ENCODE measurements at regions not wholly inside any gene's neighbourhood (a gene's known extent, or its start where the extent isn't known, plus 50 kb on each side); places are given as distances from the start of the nearest gene placed in this dataset.

- 74% methylated on average over 5 of the region's 5 CpGs for WGBS
- no peak overlapping the region for H3K27ac ChIP-seq (ENCODE audit: low read depth in 1 of 2, low read length in 2 of 2)
- TF ChIP-seq FOXA1 (IDR thresholded peaks at IDR 0.05) = no peak
- no peak for TF ChIP-seq JUND (IDR thresholded peaks at IDR 0.05)
- TF ChIP-seq ZBTB33 (IDR thresholded peaks at IDR 0.05) = no peak
- TF ChIP-seq CTCF (IDR thresholded peaks at IDR 0.05; ENCODE audit: low read depth, low read length, missing input control) = no peak
- TF ChIP-seq REST (IDR thresholded peaks at IDR 0.05) = no peak
- TF ChIP-seq NR2F2 (IDR thresholded peaks at IDR 0.05) = no peak
- TF ChIP-seq RAD21 (IDR thresholded peaks at IDR 0.05) = no peak
- no peak for TF ChIP-seq HNF4A (conservative IDR thresholded peaks at IDR 0.05)
Measured at GRCh38 chr2:117692001-117692763, 122.3 kb upstream of the DDX18 start.

GRCh38 chr2:117693154-117693553 lies 121.3 kb upstream of the DDX18 start:
- Histone ChIP-seq H3K27ac (ENCODE audit: low read depth in 1 of 2, low read length in 2 of 2) (no peak overlapping the region), H3K4me3 (ENCODE audit: low read depth in 1 of 3, low read length in 3 of 3) (no peak overlapping the region), H3K4me1 (ENCODE audit: control insufficient read depth in 4 of 4, insufficient read depth in 4 of 4, low read length in 3 of 4) (no peaks in the 10 kb centered on the region), H3K9me3 (ENCODE audit: control insufficient read depth in 4 of 4, low read length in 3 of 4) (no peaks in the 10 kb centered on the region), H3K27me3 (ENCODE audit: control insufficient read depth in 4 of 4, insufficient read depth in 4 of 4, low read length in 3 of 4) (peaks cover 0 to 7% (median 0%) of the 10 kb centered on the region in 4 donors), H3K36me3 (ENCODE audit: control insufficient read depth in 4 of 4, insufficient read depth in 3 of 4, low read depth in 1 of 4, low read length in 3 of 4) (no peaks in the 10 kb centered on the region), H3K9ac (ENCODE audit: low read depth in 1 of 2, low read length in 2 of 2) (no peak overlapping the region)
- WGBS = 66% methylated on average over 4 of the region's 4 CpGs
- no peak for DNase-seq (ENCODE audit: low spot score)
- TF ChIP-seq FOXA1 (IDR thresholded peaks at IDR 0.05) (no peak), YY1 (IDR thresholded peaks at IDR 0.05) (no peak), HNF4A (conservative IDR thresholded peaks at IDR 0.05) (no peak), GABPA (IDR thresholded peaks at IDR 0.05 in 1 of 2, conservative IDR thresholded peaks at IDR 0.05 in 1 of 2) (no peak), REST (IDR thresholded peaks at IDR 0.05) (no peak), CTCF (IDR thresholded peaks at IDR 0.05; ENCODE audit: low read depth, low read length, missing input control) (no peak), JUND (IDR thresholded peaks at IDR 0.05) (no peak), SP1 (IDR thresholded peaks at IDR 0.05) (no peak), ZBTB33 (IDR thresholded peaks at IDR 0.05) (no peak), TAF1 (conservative IDR thresholded peaks at IDR 0.05) (no peak), NR2F2 (IDR thresholded peaks at IDR 0.05) (no peak), RAD21 (IDR thresholded peaks at IDR 0.05) (no peak)
- TF ChIP-seq, protein P1, sequence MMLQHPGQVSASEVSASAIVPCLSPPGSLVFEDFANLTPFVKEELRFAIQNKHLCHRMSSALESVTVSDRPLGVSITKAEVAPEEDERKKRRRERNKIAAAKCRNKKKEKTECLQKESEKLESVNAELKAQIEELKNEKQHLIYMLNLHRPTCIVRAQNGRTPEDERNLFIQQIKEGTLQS (IDR thresholded peaks at IDR 0.05) = no peak

More at GRCh38 chr2:117692001-117692763, 122.3 kb upstream of the DDX18 start:
- Histone ChIP-seq H3K9me3 (ENCODE audit: control insufficient read depth in 4 of 4, low read length in 3 of 4) (peaks cover 0 to 2% (median 0%) of the 10 kb centered on the region in 4 donors), H3K9ac (ENCODE audit: low read depth in 1 of 2, low read length in 2 of 2) (no peak overlapping the region), H3K36me3 (ENCODE audit: control insufficient read depth in 4 of 4, insufficient read depth in 3 of 4, low read depth in 1 of 4, low read length in 3 of 4) (no peaks in the 10 kb centered on the region), H3K27me3 (ENCODE audit: control insufficient read depth in 4 of 4, insufficient read depth in 4 of 4, low read length in 3 of 4) (peaks cover 0 to 4% (median 0%) of the 10 kb centered on the region in 4 donors), H3K4me1 (ENCODE audit: control insufficient read depth in 4 of 4, insufficient read depth in 4 of 4, low read length in 3 of 4) (no peaks in the 10 kb centered on the region), H3K4me3 (ENCODE audit: low read depth in 1 of 3, low read length in 3 of 3) (no peak overlapping the region)
- DNase-seq (ENCODE audit: low spot score) = no peak

All from liver (tissue), 8 donors.